Tibial artery (tissue), 4 donors: ENCODE measurements at regions not wholly inside any gene's neighbourhood (a gene's known extent, or its start where the extent isn't known, plus 50 kb on each side); places are given as distances from the start of the nearest gene placed in this dataset.

ENCODE experiments used
- DNase-seq, 2 donors: peaks; one replicate each; pipeline ENCODE4 v3.0.0-alpha.2; 2019
- H3K27ac ChIP-seq, 2 donors: fragments of 200-600 bp; sonication (generic) in 1 of 2; 1 replicate in 1 of 2; 2 replicates in 1 of 2; pipeline ENCODE4 v1.5.1; 2018 to 2019; ENCODE audit warnings: mild to moderate bottlenecking in 1 of 2
- H3K27me3 ChIP-seq, 2 donors: fragments of 200-600 bp; sonication (generic) in 1 of 2; one replicate each; pipeline versions ENCODE4 v1.5.1 to v1.6.0; 2016 to 2019
- H3K36me3 ChIP-seq, 3 donors: fragments of 200-600 bp; sonication (generic) in 2 of 3; one replicate each; pipeline ENCODE4 v1.5.1; 2016 to 2019; ENCODE audit warnings: mild to moderate bottlenecking in 2 of 3
- H3K4me1 ChIP-seq, 4 donors: fragments of 200-600 bp; sonication (generic) in 2 of 4; 1 replicate in 3 of 4; 2 replicates in 1 of 4; pipeline ENCODE4 v1.5.1; 2016 to 2019
- H3K4me3 ChIP-seq, 2 donors: fragments of 200-600 bp; sonication (generic) in 1 of 2; 1 replicate in 1 of 2; 2 replicates in 1 of 2; pipeline ENCODE4 v1.5.1; 2018 to 2019; ENCODE audit warnings: mild to moderate bottlenecking in 2 of 2
- H3K9me3 ChIP-seq, 3 donors: fragments of 200-600 bp; sonication (generic) in 1 of 3; one replicate each; pipeline ENCODE4 v1.5.1; 2016 to 2019
- CTCF ChIP-seq, 2 experiments: fragments of 200-600 bp in 1 of 2; fragments of 450-650 bp in 1 of 2; IDR thresholded peaks; one replicate each; pipeline ENCODE4 v1.5.1; 2017 to 2019; ENCODE audit warnings: antibody characterized with exemption in 2 of 2, mild to moderate bottlenecking in 1 of 2, moderate library complexity in 1 of 2
- intact Hi-C: fragments of 100-400 bp; cut with DNase I; formaldehyde crosslinking; loops from one replicate; pipeline ENCODE4 v1.15.0; 2023; ENCODE audit warnings: low total_unique reads

- Histone ChIP-seq H3K27ac (no peak overlapping the region), H3K4me3 (no peak overlapping the region), H3K36me3 (no peaks in the 10 kb centered on the region), H3K9me3 (no peaks in the 10 kb centered on the region), H3K27me3 (no peaks in the 10 kb centered on the region), H3K4me1 (no peaks in the 10 kb centered on the region)
- no peak for DNase-seq
- no peak for TF ChIP-seq CTCF (IDR thresholded peaks at IDR 0.05)
- intact Hi-C loops: no loop called here
Observed at GRCh38 chr16:65657556-65657955, 535.7 kb upstream of the CDH11 start.

- DNase-seq: no peak
- Histone ChIP-seq H3K36me3 (no peaks in the 10 kb centered on the region), H3K27ac (no peak overlapping the region), H3K9me3 (no peaks in the 10 kb centered on the region), H3K27me3 (no peaks in the 10 kb centered on the region), H3K4me1 (no peaks in the 10 kb centered on the region), H3K4me3 (no peak overlapping the region)
- intact Hi-C loops: no loop called here
- TF ChIP-seq CTCF (IDR thresholded peaks at IDR 0.05): no peak
Observed at GRCh38 chr16:65657071-65657494, 535.2 kb upstream of the CDH11 start.

GRCh38 chr16:65655802-65656201 lies 533.9 kb upstream of the CDH11 start:
- Histone ChIP-seq H3K27me3 (no peaks in the 10 kb centered on the region), H3K27ac (no peak overlapping the region), H3K36me3 (no peaks in the 10 kb centered on the region), H3K9me3 (no peaks in the 10 kb centered on the region), H3K4me3 (no peak overlapping the region), H3K4me1 (no peaks in the 10 kb centered on the region)
- TF ChIP-seq CTCF (IDR thresholded peaks at IDR 0.05): no peak
- intact Hi-C loops: no loop called here
- no peak for DNase-seq

- no peak for TF ChIP-seq CTCF (IDR thresholded peaks at IDR 0.05)
- intact Hi-C loops: no loop called here
Observed at GRCh38 chr16:65648101-65648500, 526.2 kb upstream of the CDH11 start.

GRCh38 chr16:65644821-65645220 lies 523.0 kb upstream of the CDH11 start:
- no peaks in the 10 kb centered on the region for H3K9me3 ChIP-seq
- H3K27ac ChIP-seq: no peak overlapping the region
- DNase-seq: no peak
- no peaks in the 10 kb centered on the region for H3K36me3 ChIP-seq
- H3K4me3 ChIP-seq: no peak overlapping the region
- H3K27me3 ChIP-seq: no peaks in the 10 kb centered on the region
- TF ChIP-seq CTCF (IDR thresholded peaks at IDR 0.05): no peak
- intact Hi-C loops: no loop called here
- no peaks in the 10 kb centered on the region for H3K4me1 ChIP-seq

More at GRCh38 chr16:65648101-65648500, 526.2 kb upstream of the CDH11 start:
- DNase-seq: no peak
- H3K27me3 ChIP-seq: no peaks in the 10 kb centered on the region
- H3K27ac ChIP-seq: no peak overlapping the region
- H3K36me3 ChIP-seq: no peaks in the 10 kb centered on the region
- no peak overlapping the region for H3K4me3 ChIP-seq
- H3K4me1 ChIP-seq: no peaks in the 10 kb centered on the region
- no peaks in the 10 kb centered on the region for H3K9me3 ChIP-seq

- intact Hi-C loops: no loop called here
- Histone ChIP-seq H3K4me1 (no peaks in the 10 kb centered on the region), H3K36me3 (no peaks in the 10 kb centered on the region), H3K4me3 (no peak overlapping the region), H3K9me3 (no peaks in the 10 kb centered on the region), H3K27ac (no peak overlapping the region), H3K27me3 (no peaks in the 10 kb centered on the region)
- no peak for TF ChIP-seq CTCF (IDR thresholded peaks at IDR 0.05)
- no peak for DNase-seq
Observed at GRCh38 chr16:65641762-65642289, 520.0 kb upstream of the CDH11 start.
